Left hindlimb (tissue), 1 donor: ENCODE measurements at regions not wholly inside any gene's neighbourhood (a gene's known extent, or its start where the extent isn't known, plus 50 kb on each side); places are given as distances from the start of the nearest gene placed in this dataset.

ENCODE experiments used
- DNase-seq: peaks from one replicate; pipeline ENCODE4 v3.0.0-alpha.2; 2018

- DNase-seq = no peak
Measured at GRCh38 chr13:31081316-31081715, 80.4 kb downstream of the HSPH1 start.

- DNase-seq = no peak
Measured at GRCh38 chr13:31074756-31075155, 86.9 kb downstream of the HSPH1 start.

- no peak for DNase-seq
Measured at GRCh38 chr13:31073859-31074718, 87.6 kb downstream of the HSPH1 start.

- no peak for DNase-seq
Measured at GRCh38 chr13:31072041-31072440, 89.7 kb downstream of the HSPH1 start.

- DNase-seq = no peak
Measured at GRCh38 chr13:31069808-31070534, 91.7 kb downstream of the HSPH1 start.

- DNase-seq = no peak
Measured at GRCh38 chr13:31068119-31068423, 93.6 kb downstream of the HSPH1 start.

- no peak for DNase-seq
Measured at GRCh38 chr13:31067416-31068118, 94.1 kb downstream of the HSPH1 start.

- DNase-seq = no peak
Measured at GRCh38 chr13:31064636-31065035, 97.1 kb downstream of the HSPH1 start.

GRCh38 chr13:31063772-31064171, 97.9 kb downstream of the HSPH1 start:
- no peak for DNase-seq

- no peak for DNase-seq
Measured at GRCh38 chr13:31060655-31061054, 101.0 kb downstream of the HSPH1 start.

GRCh38 chr13:31060220-31060619, 101.5 kb downstream of the HSPH1 start:
- no peak for DNase-seq

- no peak for DNase-seq
Measured at GRCh38 chr13:31057403-31058033, 104.2 kb downstream of the HSPH1 start.

- DNase-seq = no peak
Measured at GRCh38 chr13:31056644-31057271, 104.9 kb downstream of the HSPH1 start.

GRCh38 chr13:31055589-31055988, 106.1 kb downstream of the HSPH1 start:
- DNase-seq = no peak

GRCh38 chr13:31054632-31055031, 107.1 kb downstream of the HSPH1 start:
- DNase-seq = no peak

GRCh38 chr13:31053896-31054295, 107.8 kb downstream of the HSPH1 start:
- no peak for DNase-seq

GRCh38 chr13:31053091-31053490, 108.6 kb downstream of the HSPH1 start:
- no peak for DNase-seq

- DNase-seq = no peak
Measured at GRCh38 chr13:31052478-31052877, 109.2 kb downstream of the HSPH1 start.

- DNase-seq = no peak
Measured at GRCh38 chr13:31051999-31052398, 109.7 kb downstream of the HSPH1 start.

- no peak for DNase-seq
Measured at GRCh38 chr13:31050486-31051400, 111.0 kb downstream of the HSPH1 start.

GRCh38 chr13:31049833-31050232, 111.9 kb downstream of the HSPH1 start:
- no peak for DNase-seq

- DNase-seq = no peak
Measured at GRCh38 chr13:31049083-31049482, 112.6 kb downstream of the HSPH1 start.
